ENCODE measurements at regions not wholly inside any gene's neighbourhood (a gene's known extent, or its start where the extent isn't known, plus 50 kb on each side); places are given as distances from the start of the nearest gene placed in this dataset.

GRCh38 chr22:48277868-48278581 lies 1515.6 kb downstream of the TBC1D22A start:
- TF ChIP-seq EZH2 (IDR thresholded peaks at IDR 0.05) (no peak), POLR2AphosphoS5 (IDR thresholded peaks at IDR 0.05; ENCODE audit: borderline replicate concordance, low read depth, low read length) (peak; percentile 45; the same call in 1 of the 2 replicates)
